Limb (tissue), 2 donors: ENCODE measurements at regions not wholly inside any gene's neighbourhood (a gene's known extent, or its start where the extent isn't known, plus 50 kb on each side); places are given as distances from the start of the nearest gene placed in this dataset.
"Not testable (repeated sequence)": the region's sequence is repeated elsewhere in the genome, so short reads cannot be mapped to it uniquely, and the experiment has no call there.

Experiments used
- DNase-seq, 2 donors: peaks; one replicate each; pipeline ENCODE4 v3.0.0-alpha.2; 2016; ENCODE audit errors: extremely low spot score in 2 of 2

- DNase-seq = no peak
Measured at GRCh38 chr5:115469904-115470516, 74.6 kb downstream of the FEM1C start.

- DNase-seq = no peak
Measured at GRCh38 chr5:115467628-115468027, 76.9 kb downstream of the FEM1C start.

- DNase-seq = no peak
Measured at GRCh38 chr5:115465431-115465830, 79.1 kb downstream of the FEM1C start.

GRCh38 chr5:115463983-115464382 is 80.6 kb downstream of the FEM1C start:
- peak in 1 of 2 donors; percentile 60 for DNase-seq

- no peak for DNase-seq
Measured at GRCh38 chr5:115461506-115462290, 82.9 kb downstream of the FEM1C start.

- no peak for DNase-seq
Measured at GRCh38 chr5:115461093-115461492, 83.5 kb downstream of the FEM1C start.

GRCh38 chr5:115460472-115460871 is 84.1 kb downstream of the FEM1C start:
- DNase-seq = no peak

- no peak for DNase-seq
Measured at GRCh38 chr5:115459855-115460341, 84.7 kb downstream of the FEM1C start.

- no peak for DNase-seq
Measured at GRCh38 chr5:115458416-115458815, 86.2 kb downstream of the FEM1C start.

GRCh38 chr5:115458003-115458409 is 86.6 kb downstream of the FEM1C start:
- DNase-seq = peak in 1 of 2 donors; percentile 35

- DNase-seq = no peak
Measured at GRCh38 chr5:115457571-115457970, 87.0 kb downstream of the FEM1C start.

- DNase-seq = no peak
Measured at GRCh38 chr5:115456539-115457040, 88.0 kb downstream of the FEM1C start.

- no peak for DNase-seq
Measured at GRCh38 chr5:115456056-115456455, 88.5 kb downstream of the FEM1C start.

- DNase-seq = no peak
Measured at GRCh38 chr5:115455301-115455707, 89.3 kb downstream of the FEM1C start.

GRCh38 chr5:115453391-115454095 is 91.0 kb downstream of the FEM1C start:
- DNase-seq = no peak

GRCh38 chr5:115452536-115453235 is 91.9 kb downstream of the FEM1C start:
- DNase-seq = no peak

- DNase-seq = no peak
Measured at GRCh38 chr5:115452083-115452482, 92.5 kb downstream of the FEM1C start.

GRCh38 chr5:115450741-115451140 is 93.8 kb downstream of the FEM1C start:
- DNase-seq = peak in 1 of 2 donors; percentile 22

- not testable (repeated sequence) for DNase-seq
Measured at GRCh38 chr5:115448630-115449029, 95.9 kb downstream of the FEM1C start.

GRCh38 chr5:115440782-115441451 is 103.7 kb downstream of the FEM1C start:
- no peak for DNase-seq

- no peak for DNase-seq
Measured at GRCh38 chr5:115439639-115440038, 104.9 kb downstream of the FEM1C start.
